Thoracic aorta (tissue), 2 donors: ENCODE measurements at regions not wholly inside any gene's neighbourhood (a gene's known extent, or its start where the extent isn't known, plus 50 kb on each side); places are given as distances from the start of the nearest gene placed in this dataset.

Experiments
- ATAC-seq: fragments of 150-250 bp; one replicate; pipeline ENCODE4 v1.8.0; 2017; ENCODE audit warnings: low read depth; ENCODE audit not compliant: insufficient number of reproducible peaks, low FRiP score
- DNase-seq: peaks from one replicate; pipeline ENCODE4 v3.0.0-alpha.2; 2020; ENCODE audit warnings: low spot score
- H3K27ac ChIP-seq, 2 donors: fragments of 200-600 bp; sonication (generic); 1 replicate in 1 of 2; 2 replicates in 1 of 2; pipeline ENCODE4 v1.5.1; 2016; ENCODE audit warnings: mild to moderate bottlenecking in 2 of 2, moderate library complexity in 2 of 2
- H3K27me3 ChIP-seq: fragments of 200-600 bp; sonication (generic); replicated peaks from 2 replicates; pipeline ENCODE4 v1.6.0; 2016; ENCODE audit warnings: mild to moderate bottlenecking; ENCODE audit not compliant: insufficient read depth
- H3K36me3 ChIP-seq: fragments of 200-600 bp; sonication (generic); one replicate; pipeline ENCODE4 v1.5.1; 2016
- H3K4me1 ChIP-seq, 2 donors: fragments of 200-600 bp; sonication (generic); 1 replicate in 1 of 2; 2 replicates in 1 of 2; pipeline versions ENCODE4 v1.5.1 to v1.6.0; 2016; ENCODE audit warnings: low read depth in 2 of 2, mild to moderate bottlenecking in 1 of 2; ENCODE audit not compliant: control insufficient read depth in 1 of 2
- H3K4me3 ChIP-seq: fragments of 200-600 bp; sonication (generic); 2 replicates; pipeline ENCODE4 v1.5.1; 2016; ENCODE audit warnings: mild to moderate bottlenecking
- H3K9me3 ChIP-seq: fragments of 200-600 bp; sonication (generic); 2 replicates; pipeline ENCODE4 v1.5.1; 2016
- CTCF ChIP-seq: fragments of 200-600 bp; sonication (generic); IDR thresholded peaks from one replicate; pipeline ENCODE4 v1.5.1; 2019; ENCODE audit warnings: antibody characterized with exemption

- Histone ChIP-seq H3K27ac (no peak overlapping the region), H3K4me1 (no peaks in the 10 kb centered on the region), H3K9me3 (no peaks in the 10 kb centered on the region), H3K36me3 (no peaks in the 10 kb centered on the region), H3K27me3 (no peaks in the 10 kb centered on the region), H3K4me3 (no peak overlapping the region)
- ATAC-seq: no peak
- no peak for TF ChIP-seq CTCF
- DNase-seq: no peak
These were observed 135.7 kb upstream of the RTL1 start for GRCh38 chr14:101039031-101039754.

- ATAC-seq: no peak
- Histone ChIP-seq H3K27ac (no peak overlapping the region), H3K4me1 (no peaks in the 10 kb centered on the region), H3K36me3 (no peaks in the 10 kb centered on the region), H3K27me3 (no peaks in the 10 kb centered on the region), H3K4me3 (no peak overlapping the region), H3K9me3 (no peaks in the 10 kb centered on the region)
- DNase-seq: no peak
- TF ChIP-seq CTCF: no peak
These were observed 136.2 kb upstream of the RTL1 start for GRCh38 chr14:101039755-101040138.

GRCh38 chr14:101040538-101041442 is 137.3 kb upstream of the RTL1 start:
- Histone ChIP-seq H3K4me1 (no peaks in the 10 kb centered on the region), H3K27ac (no peak overlapping the region), H3K36me3 (no peaks in the 10 kb centered on the region), H3K9me3 (no peaks in the 10 kb centered on the region), H3K4me3 (no peak overlapping the region), H3K27me3 (no peaks in the 10 kb centered on the region)
- no peak for DNase-seq
- ATAC-seq: no peak
- TF ChIP-seq CTCF: no peak

- H3K9me3 ChIP-seq: no peaks in the 10 kb centered on the region
- no peaks in the 10 kb centered on the region for H3K36me3 ChIP-seq
- H3K4me3 ChIP-seq: no peak overlapping the region
- TF ChIP-seq CTCF: no peak
- DNase-seq (no peak), ATAC-seq (no peak)
- H3K27me3 ChIP-seq: no peaks in the 10 kb centered on the region
- no peaks in the 10 kb centered on the region for H3K4me1 ChIP-seq
- H3K27ac ChIP-seq: no peak overlapping the region
These were observed 140.4 kb upstream of the RTL1 start for GRCh38 chr14:101043891-101044290.

- ATAC-seq: no peak
- H3K4me1 ChIP-seq: no peaks in the 10 kb centered on the region
- H3K27ac ChIP-seq: no peak overlapping the region
- no peak for TF ChIP-seq CTCF
- no peak overlapping the region for H3K4me3 ChIP-seq
- no peak for DNase-seq
- no peaks in the 10 kb centered on the region for H3K27me3 ChIP-seq
- no peaks in the 10 kb centered on the region for H3K9me3 ChIP-seq
- H3K36me3 ChIP-seq: no peaks in the 10 kb centered on the region
These were observed 141.2 kb upstream of the RTL1 start for GRCh38 chr14:101044741-101045140.
